MCF 10A (cell line): ENCODE measurements at regions not wholly inside any gene's neighbourhood (a gene's known extent, or its start where the extent isn't known, plus 50 kb on each side); places are given as distances from the start of the nearest gene placed in this dataset.

Source experiments
- BruUV-seq: library from RNA; stranded (reverse); fragments of 400-500 nt; replicated peaks from 2 replicates; lab custom pipeline; 2021; lab: Mats Ljungman, UMichigan
- CTCF ChIA-PET: fragments of 300-600 bp; sonication (Branson Sonifier 250); formaldehyde crosslinking; extraction: SDS; loops from one replicate; lab custom pipeline; 2021; ENCODE audit warnings: antibody characterized with exemption, inconsistent platforms; lab: Yijun Ruan, JAX
- POLR2A ChIA-PET: fragments of 300-600, 350-650 bp; sonication (Branson Sonifier 250); formaldehyde crosslinking; extraction: SDS; loops from one replicate; lab custom pipeline; 2020; ENCODE audit warnings: antibody characterized with exemption, inconsistent platforms; lab: Yijun Ruan, JAX
- DNase-seq: peaks from one replicate; pipeline ENCODE4 v3.0.0-alpha.2; 2018; ENCODE audit not compliant: unreplicated experiment
- H3K27ac Mint-ChIP-seq: one replicate; pipeline ENCODE4 v1.8.0; 2022; ENCODE audit warnings: mild to moderate bottlenecking, low read depth, mixed read lengths; ENCODE audit not compliant: unreplicated experiment
- H3K27me3 Mint-ChIP-seq: one replicate; pipeline ENCODE4 v1.8.0; 2022; ENCODE audit warnings: mixed read lengths; ENCODE audit not compliant: insufficient read depth, unreplicated experiment
- H3K36me3 Mint-ChIP-seq: one replicate; pipeline ENCODE4 v1.8.0; 2022; ENCODE audit warnings: mild to moderate bottlenecking, moderate library complexity, mixed read lengths; ENCODE audit not compliant: insufficient read depth, unreplicated experiment
- H3K4me1 Mint-ChIP-seq: one replicate; pipeline ENCODE4 v1.8.0; 2022; ENCODE audit warnings: mixed read lengths; ENCODE audit not compliant: insufficient read depth, unreplicated experiment
- H3K4me3 Mint-ChIP-seq: one replicate; pipeline ENCODE4 v1.8.0; 2022; ENCODE audit warnings: mild to moderate bottlenecking, moderate library complexity, mixed read lengths; ENCODE audit not compliant: unreplicated experiment
- H3K9me3 Mint-ChIP-seq: one replicate; pipeline ENCODE4 v1.8.0; 2022; ENCODE audit warnings: mixed read lengths; ENCODE audit not compliant: unreplicated experiment
- intact Hi-C: fragments of 100-400 bp; cut with micrococcal nuclease; formaldehyde crosslinking; loops from 2 replicates; pipeline ENCODE4 v1.14.1; 2022
- TF ChIP-seq, protein P1 (sequence below): fragments of 200-600 bp; IDR thresholded peaks from one replicate; pipeline ENCODE4 v1.8.0; 2022; ENCODE audit warnings: antibody characterized with exemption, mild to moderate bottlenecking; ENCODE audit not compliant: unreplicated experiment

DNA sequence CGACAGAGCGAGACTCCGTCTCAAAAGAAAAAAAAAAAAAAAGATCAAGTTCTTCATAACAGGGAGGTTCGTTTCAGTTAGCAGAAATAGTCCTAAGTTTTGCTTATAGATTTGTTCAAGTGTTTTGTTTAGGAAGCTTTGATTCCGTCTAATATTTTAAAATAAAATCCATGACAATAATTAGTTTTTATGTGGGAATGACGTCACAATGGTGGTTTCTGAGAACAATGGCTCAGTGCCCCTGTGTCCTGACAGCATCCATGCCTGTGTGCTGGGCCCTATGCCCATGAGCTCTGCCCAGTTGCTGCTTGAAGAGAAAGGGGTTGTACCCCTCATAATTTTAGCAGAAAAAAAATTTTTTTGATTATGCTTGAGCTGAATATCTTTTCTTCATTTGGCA, 134.0 kb downstream of the SST start:
- no peak overlapping the region for H3K27ac Mint-ChIP-seq
- H3K36me3 Mint-ChIP-seq, result no peaks in the 10 kb centered on the region
- ChIA-PET CTCF (no interaction called here), POLR2A (no interaction called here)
- H3K27me3 Mint-ChIP-seq, result peaks cover 72% of the 10 kb centered on the region
- H3K4me1 Mint-ChIP-seq, result no peaks in the 10 kb centered on the region
- TF ChIP-seq, protein P1, sequence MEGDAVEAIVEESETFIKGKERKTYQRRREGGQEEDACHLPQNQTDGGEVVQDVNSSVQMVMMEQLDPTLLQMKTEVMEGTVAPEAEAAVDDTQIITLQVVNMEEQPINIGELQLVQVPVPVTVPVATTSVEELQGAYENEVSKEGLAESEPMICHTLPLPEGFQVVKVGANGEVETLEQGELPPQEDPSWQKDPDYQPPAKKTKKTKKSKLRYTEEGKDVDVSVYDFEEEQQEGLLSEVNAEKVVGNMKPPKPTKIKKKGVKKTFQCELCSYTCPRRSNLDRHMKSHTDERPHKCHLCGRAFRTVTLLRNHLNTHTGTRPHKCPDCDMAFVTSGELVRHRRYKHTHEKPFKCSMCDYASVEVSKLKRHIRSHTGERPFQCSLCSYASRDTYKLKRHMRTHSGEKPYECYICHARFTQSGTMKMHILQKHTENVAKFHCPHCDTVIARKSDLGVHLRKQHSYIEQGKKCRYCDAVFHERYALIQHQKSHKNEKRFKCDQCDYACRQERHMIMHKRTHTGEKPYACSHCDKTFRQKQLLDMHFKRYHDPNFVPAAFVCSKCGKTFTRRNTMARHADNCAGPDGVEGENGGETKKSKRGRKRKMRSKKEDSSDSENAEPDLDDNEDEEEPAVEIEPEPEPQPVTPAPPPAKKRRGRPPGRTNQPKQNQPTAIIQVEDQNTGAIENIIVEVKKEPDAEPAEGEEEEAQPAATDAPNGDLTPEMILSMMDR, result no peak
- no peaks in the 10 kb centered on the region for H3K9me3 Mint-ChIP-seq
- BruUV-seq, result no TSS peak
- intact Hi-C loops, result no loop called here
- H3K4me3 Mint-ChIP-seq, result no peak overlapping the region
- no peak for DNase-seq

- Mint-ChIP-seq H3K4me1 (no peaks in the 10 kb centered on the region), H3K27me3 (peaks cover 71% of the 10 kb centered on the region), H3K9me3 (no peaks in the 10 kb centered on the region), H3K4me3 (no peak overlapping the region), H3K27ac (no peak overlapping the region), H3K36me3 (no peaks in the 10 kb centered on the region)
- DNase-seq, result no peak
- POLR2A ChIA-PET, result no interaction called here
- BruUV-seq, result no TSS peak
- intact Hi-C loops, result no loop called here
- TF ChIP-seq, protein P1, result no peak
- CTCF ChIA-PET, result no interaction called here
Measured at GRCh38 chr3:187533797-187534196, 136.4 kb downstream of the SST start.

GRCh38 chr3:187531831-187532230, 138.4 kb downstream of the SST start:
- ChIA-PET POLR2A (interaction anchor here (0.6 to 0.9 kb wide), 2 partner anchors 11 to 328 kb away, joined by 3 read pairs; no protein-coding TSS in a partner anchor), CTCF (interaction anchor here (0.5 to 1.0 kb wide), 5 partner anchors 59 to 1232 kb away, joined by 3 read pairs; no protein-coding TSS in a partner anchor)
- Mint-ChIP-seq H3K4me3 (no peak overlapping the region), H3K9me3 (no peaks in the 10 kb centered on the region), H3K27ac (no peak overlapping the region), H3K36me3 (no peaks in the 10 kb centered on the region), H3K4me1 (no peaks in the 10 kb centered on the region), H3K27me3 (peaks cover 75% of the 10 kb centered on the region)
- intact Hi-C loops, result no loop called here
- TF ChIP-seq, protein P1, result no peak
- no peak for DNase-seq
- no TSS peak for BruUV-seq

- H3K27ac Mint-ChIP-seq, result no peak overlapping the region
- H3K36me3 Mint-ChIP-seq, result no peaks in the 10 kb centered on the region
- H3K9me3 Mint-ChIP-seq, result no peaks in the 10 kb centered on the region
- intact Hi-C loops, result no loop called here
- H3K27me3 Mint-ChIP-seq, result peaks cover 36% of the 10 kb centered on the region
- no TSS peak for BruUV-seq
- DNase-seq, result no peak
- TF ChIP-seq, protein P1, result no peak
- H3K4me1 Mint-ChIP-seq, result no peaks in the 10 kb centered on the region
- ChIA-PET CTCF (no interaction called here), POLR2A (no interaction called here)
- H3K4me3 Mint-ChIP-seq, result no peak overlapping the region
Measured at GRCh38 chr3:187522890-187523289, 147.3 kb downstream of the SST start.
